ENCODE measurements at regions not wholly inside any gene's neighbourhood (a gene's known extent, or its start where the extent isn't known, plus 50 kb on each side); places are given as distances from the start of the nearest gene placed in this dataset.

GRCh38 chr9:106052735-106053134, 358.4 kb downstream of the TMEM38B start:
- DNase-seq (ENCODE audit: low read depth) = no peak

GRCh38 chr9:106056328-106056727, 362.0 kb downstream of the TMEM38B start:
- no peak for DNase-seq (ENCODE audit: low read depth)

- DNase-seq (ENCODE audit: low read depth) = no peak
These were observed 364.1 kb downstream of the TMEM38B start for GRCh38 chr9:106058460-106058859.

- DNase-seq (ENCODE audit: low read depth) = no peak
These were observed 365.5 kb downstream of the TMEM38B start for GRCh38 chr9:106059886-106060285.

GRCh38 chr9:106060885-106061284, 366.5 kb downstream of the TMEM38B start:
- DNase-seq (ENCODE audit: low read depth) = no peak

- DNase-seq (ENCODE audit: low read depth) = no peak
These were observed 367.9 kb downstream of the TMEM38B start for GRCh38 chr9:106062250-106062649.

- no peak for DNase-seq (ENCODE audit: low read depth)
These were observed 370.8 kb downstream of the TMEM38B start for GRCh38 chr9:106065136-106065535.

GRCh38 chr9:106065579-106066214, 371.4 kb downstream of the TMEM38B start:
- no peak for DNase-seq (ENCODE audit: low read depth)

GRCh38 chr9:106066940-106067524, 372.7 kb downstream of the TMEM38B start:
- DNase-seq (ENCODE audit: low read depth) = no peak

GRCh38 chr9:106069241-106069640, 374.9 kb downstream of the TMEM38B start:
- no peak for DNase-seq (ENCODE audit: low read depth)

GRCh38 chr9:106072421-106072820, 378.1 kb downstream of the TMEM38B start:
- DNase-seq (ENCODE audit: low read depth) = no peak

GRCh38 chr9:106074006-106074405, 379.7 kb downstream of the TMEM38B start:
- no peak for DNase-seq (ENCODE audit: low read depth)

GRCh38 chr9:106075236-106075959, 381.1 kb downstream of the TMEM38B start:
- DNase-seq (ENCODE audit: low read depth) = no peak

- DNase-seq (ENCODE audit: low read depth) = no peak
These were observed 381.6 kb downstream of the TMEM38B start for GRCh38 chr9:106075960-106076327.

GRCh38 chr9:106076711-106077110, 382.4 kb downstream of the TMEM38B start:
- no peak for DNase-seq (ENCODE audit: low read depth)

- DNase-seq (ENCODE audit: low read depth) = no peak
These were observed 383.4 kb downstream of the TMEM38B start for GRCh38 chr9:106077731-106078130.

GRCh38 chr9:106082621-106083020, 388.3 kb downstream of the TMEM38B start:
- DNase-seq (ENCODE audit: low read depth) = no peak

GRCh38 chr9:106084702-106085101, 390.4 kb downstream of the TMEM38B start:
- no peak for DNase-seq (ENCODE audit: low read depth)

- no peak for DNase-seq (ENCODE audit: low read depth)
These were observed 391.1 kb downstream of the TMEM38B start for GRCh38 chr9:106085479-106085878.

GRCh38 chr9:106092083-106092482, 397.7 kb downstream of the TMEM38B start:
- DNase-seq (ENCODE audit: low read depth) = no peak

- no peak for DNase-seq (ENCODE audit: low read depth)
These were observed 408.5 kb downstream of the TMEM38B start for GRCh38 chr9:106102821-106103220.

- no peak for DNase-seq (ENCODE audit: low read depth)
These were observed 410.5 kb downstream of the TMEM38B start for GRCh38 chr9:106104887-106105286.

- DNase-seq (ENCODE audit: low read depth) = no peak
These were observed 412.1 kb downstream of the TMEM38B start for GRCh38 chr9:106106396-106106795.

GRCh38 chr9:106107716-106108115, 413.4 kb downstream of the TMEM38B start:
- no peak for DNase-seq (ENCODE audit: low read depth)

Data from stimulated activated CD8-positive, alpha-beta memory T cell treated with anti-CD3 and anti-CD28 coated beads, Interleukin-15, amount 100 ng/mL, for 24 hours (primary cell).